ENCODE measurements at regions not wholly inside any gene's neighbourhood (a gene's known extent, or its start where the extent isn't known, plus 50 kb on each side); places are given as distances from the start of the nearest gene placed in this dataset.

DNA sequence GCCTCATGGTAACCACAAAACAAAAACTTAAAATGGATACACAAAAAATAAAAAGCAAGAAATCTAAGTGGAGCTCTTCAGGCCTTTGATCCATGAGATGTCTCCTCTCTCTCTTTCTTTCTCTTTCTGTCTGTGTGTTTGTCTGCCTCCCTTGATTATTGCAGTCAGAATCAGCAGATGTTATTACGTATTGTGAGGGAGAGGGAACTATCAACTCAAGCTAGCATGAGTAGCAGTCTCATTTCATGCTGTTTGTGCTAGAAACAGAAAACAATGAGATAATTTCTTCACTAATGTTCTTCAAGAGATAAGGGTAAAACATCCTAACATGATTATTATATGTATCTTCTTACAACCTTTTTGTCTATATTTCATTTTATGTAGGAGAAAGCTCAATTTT lies 103.7 kb upstream of the PDC start:
- ATAC-seq: no peak
- no peak for DNase-seq (ENCODE audit: missing footprints)
- intact Hi-C loops (cut with DNase I): no loop called here

DNA sequence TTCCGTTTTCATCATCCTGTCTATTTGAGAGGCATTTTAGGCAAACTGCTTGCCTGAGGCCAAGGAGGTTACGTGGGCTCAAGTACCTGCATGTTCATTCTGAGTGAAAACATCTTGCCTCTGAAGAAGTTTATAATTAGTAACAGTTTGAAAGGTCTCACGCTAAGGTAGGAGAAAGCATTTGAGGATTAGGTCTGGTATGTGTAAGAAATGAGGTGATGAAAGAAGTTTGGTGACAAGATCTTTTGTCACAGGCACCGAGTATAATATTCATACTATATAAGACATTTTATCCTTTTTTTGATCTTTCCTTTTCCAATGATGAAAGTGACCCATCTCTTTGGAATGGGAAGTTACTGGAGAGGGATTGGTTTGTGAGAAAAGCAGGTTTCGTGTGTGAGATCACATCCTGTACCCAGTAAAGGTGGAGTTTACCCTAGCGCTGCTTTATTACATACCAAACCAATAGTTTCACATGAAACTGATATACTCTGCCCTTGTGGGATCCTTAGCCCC lies 98.7 kb upstream of the PDC start:
- ATAC-seq (no peak), DNase-seq (ENCODE audit: missing footprints) (no peak)
- intact Hi-C loops (cut with DNase I): no loop called here

DNA sequence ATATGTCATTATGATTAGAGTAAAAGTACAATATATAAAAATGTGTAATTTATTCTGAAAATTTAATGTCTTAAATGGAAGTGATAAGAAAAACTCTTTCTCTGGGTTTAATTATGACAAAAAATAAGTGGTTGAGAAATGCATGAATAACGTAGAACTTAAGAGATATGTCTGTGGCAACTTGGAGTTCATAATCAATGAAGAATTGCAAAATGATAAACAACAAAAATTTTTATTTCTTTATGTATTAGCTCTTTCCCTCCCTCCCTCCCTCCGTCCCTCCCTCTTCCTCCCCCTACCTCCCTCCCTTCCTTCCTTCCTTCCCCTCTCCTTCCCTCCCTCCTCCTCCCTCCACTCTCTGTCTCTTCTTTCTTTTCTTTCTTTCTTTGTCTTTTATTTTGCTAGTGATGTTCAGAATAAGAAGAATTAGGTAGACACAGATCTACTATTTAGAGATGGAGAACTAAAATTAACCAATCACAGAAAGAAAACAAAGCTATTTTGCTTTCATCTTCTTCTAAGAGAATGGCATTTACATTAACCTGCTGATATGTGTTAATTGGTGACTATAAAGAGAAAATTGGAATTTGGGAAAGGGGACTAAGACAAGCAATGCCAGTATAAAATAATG lies 96.3 kb upstream of the PDC start:
- DNase-seq (ENCODE audit: missing footprints) (no peak), ATAC-seq (no peak)
- intact Hi-C loops (cut with DNase I): no loop called here

DNA sequence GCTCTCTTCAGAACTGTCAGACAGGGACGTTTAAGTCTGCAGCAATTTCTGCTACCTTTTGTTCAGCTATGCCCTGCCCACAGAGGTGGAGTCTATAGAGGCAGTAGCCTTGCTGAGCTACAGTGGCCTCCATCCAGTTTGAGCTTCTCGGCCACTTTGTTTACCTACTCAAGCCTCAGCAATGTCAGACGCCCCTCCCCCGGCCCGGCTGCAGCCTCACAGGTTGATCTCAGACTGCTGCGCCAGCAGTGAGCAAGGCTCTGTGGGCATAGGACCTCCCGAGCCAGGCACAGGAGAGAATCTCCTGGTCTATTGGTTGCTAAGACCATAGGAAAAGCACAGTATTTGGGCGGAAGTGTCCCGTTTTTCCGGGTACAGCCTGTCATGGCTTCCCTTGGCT lies 89.9 kb upstream of the PDC start:
- ATAC-seq: no peak
- intact Hi-C loops (cut with DNase I): no loop called here

DNA sequence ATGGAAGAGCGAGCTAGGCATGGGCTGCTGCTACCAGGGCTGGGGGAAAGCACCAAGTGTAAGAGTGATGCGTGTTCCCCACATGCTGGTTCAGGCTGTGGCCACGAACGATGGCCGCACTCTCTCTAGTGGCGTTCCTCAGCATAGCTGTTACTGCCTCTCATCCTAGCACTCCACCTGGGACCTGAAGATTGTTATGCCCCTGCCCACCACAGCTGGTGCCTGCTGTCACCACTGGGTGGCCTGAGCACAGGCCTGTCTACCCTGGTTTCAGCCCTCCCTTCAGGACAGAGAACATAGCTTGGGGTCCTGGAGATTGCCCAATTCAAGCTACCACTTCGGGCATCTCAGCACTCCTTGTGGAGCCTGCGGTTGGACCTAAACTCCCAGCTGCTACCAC lies 80.1 kb upstream of the PDC start:
- ATAC-seq: peak; percentile 9
- intact Hi-C loops (cut with DNase I): no loop called here

More for the DNA sequence above, 89.9 kb upstream of the PDC start:
- DNase-seq (ENCODE audit: missing footprints): no peak

DNA sequence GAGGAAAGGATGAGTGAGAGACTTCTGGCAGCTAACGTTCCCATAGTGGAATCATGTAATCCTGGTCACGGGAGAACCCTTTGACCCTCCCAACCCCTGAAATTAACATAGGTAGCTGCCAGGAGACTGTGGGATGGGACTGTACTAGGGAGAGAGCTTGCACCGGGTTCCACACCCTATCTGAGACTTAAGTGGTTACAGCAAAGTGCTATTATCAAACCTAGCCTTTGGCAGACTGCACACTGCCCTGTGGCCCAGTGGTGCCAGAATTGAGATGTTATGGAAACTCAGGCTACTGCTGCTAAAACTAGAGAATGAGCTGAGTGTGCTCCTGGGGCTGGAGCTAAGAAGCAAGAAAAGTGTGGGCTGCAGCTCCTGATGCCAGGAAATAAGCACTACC lies 79.6 kb upstream of the PDC start:
- ATAC-seq (peak; percentile 96), DNase-seq (ENCODE audit: missing footprints) (no peak)
- intact Hi-C loops (cut with DNase I): no loop called here

More for the DNA sequence above, 80.1 kb upstream of the PDC start:
- DNase-seq (ENCODE audit: missing footprints): no peak

DNA sequence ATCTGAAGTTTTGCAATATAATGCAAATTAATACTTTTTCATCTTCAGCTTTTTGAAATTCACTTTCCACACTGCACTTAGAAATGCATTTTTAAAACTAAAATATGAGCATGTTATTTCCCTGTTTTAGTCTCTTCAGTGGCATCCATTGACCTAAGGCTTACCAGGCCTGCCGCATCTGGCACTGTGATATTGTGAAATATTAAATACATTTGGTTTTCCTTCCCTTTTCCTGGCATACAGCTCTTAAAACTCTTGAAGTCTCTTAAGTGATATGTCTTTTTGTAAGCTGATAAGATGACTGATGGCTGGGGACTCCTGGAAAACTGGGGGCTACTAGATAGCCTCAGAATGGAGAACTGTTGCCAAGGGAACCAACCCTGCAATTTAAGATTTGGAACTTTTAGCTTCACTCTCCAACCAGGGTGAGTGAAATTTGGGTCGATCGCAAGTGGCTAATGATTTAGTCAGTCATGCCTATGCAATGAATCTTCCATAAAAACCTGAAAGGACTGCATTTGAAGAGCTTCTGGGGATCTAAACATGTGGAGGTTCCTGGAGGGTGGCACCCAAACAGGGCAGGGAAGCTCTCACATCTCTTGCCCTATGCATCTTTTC lies 75.5 kb upstream of the PDC start:
- ATAC-seq (no peak), DNase-seq (ENCODE audit: missing footprints) (no peak)
- intact Hi-C loops (cut with DNase I): no loop called here

DNA sequence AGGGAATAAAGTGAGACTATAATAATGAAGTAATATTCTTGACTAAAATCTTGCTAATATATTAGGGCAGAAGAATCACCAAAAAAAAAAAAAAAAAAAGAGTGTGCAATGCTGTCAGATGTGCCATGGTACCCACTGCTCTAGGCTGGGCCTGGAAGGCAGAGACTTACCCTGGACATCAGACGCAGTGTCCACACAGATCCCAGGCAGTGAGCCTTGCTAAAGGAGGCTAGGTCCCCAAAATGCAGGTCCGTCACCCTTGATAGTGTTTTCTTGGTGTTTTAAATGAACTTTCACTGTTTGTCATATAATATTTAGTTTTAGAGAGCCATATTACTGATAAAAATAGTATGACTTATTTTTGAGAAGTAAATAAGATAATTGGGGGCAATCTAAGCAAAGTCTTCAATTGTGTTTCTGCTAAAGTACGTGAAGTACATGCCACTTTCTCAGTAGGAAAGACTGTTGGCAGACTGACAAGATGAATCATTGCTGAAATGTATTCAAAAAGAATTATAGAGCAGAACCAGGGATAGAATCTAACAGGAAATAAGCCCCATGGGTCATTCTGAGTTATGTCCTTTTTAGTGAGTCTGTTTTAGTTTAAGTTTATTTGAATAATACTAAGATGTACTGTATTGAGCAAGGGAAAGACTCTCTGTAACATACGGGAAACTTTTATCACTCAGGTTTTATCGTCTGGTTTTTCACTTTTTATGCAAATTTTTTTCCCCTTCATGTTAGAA lies 74.6 kb upstream of the PDC start:
- intact Hi-C loops (cut with DNase I): no loop called here
- DNase-seq (ENCODE audit: missing footprints): no peak
- no peak for ATAC-seq

DNA sequence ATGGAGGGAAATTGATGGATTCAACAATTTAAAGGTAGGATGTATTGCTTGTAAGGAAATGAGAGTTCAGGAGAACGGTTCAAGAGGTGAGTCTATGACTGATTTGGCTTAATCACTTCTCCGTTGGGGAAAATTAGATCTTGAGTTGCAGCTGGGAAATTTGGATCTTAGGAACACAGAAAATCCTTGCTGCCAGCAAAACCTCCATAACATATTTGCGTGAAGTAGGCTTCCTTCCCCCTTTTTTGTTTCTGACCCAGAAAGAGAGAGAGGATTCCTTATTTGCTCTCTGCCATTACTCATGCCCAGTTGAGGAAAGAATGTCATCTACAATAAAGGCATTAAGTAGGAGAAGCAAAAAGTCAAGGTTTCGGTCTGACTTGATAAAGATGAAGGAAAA lies 73.5 kb upstream of the PDC start:
- intact Hi-C loops (cut with DNase I): no loop called here
- no peak for ATAC-seq
- DNase-seq (ENCODE audit: missing footprints): no peak

DNA sequence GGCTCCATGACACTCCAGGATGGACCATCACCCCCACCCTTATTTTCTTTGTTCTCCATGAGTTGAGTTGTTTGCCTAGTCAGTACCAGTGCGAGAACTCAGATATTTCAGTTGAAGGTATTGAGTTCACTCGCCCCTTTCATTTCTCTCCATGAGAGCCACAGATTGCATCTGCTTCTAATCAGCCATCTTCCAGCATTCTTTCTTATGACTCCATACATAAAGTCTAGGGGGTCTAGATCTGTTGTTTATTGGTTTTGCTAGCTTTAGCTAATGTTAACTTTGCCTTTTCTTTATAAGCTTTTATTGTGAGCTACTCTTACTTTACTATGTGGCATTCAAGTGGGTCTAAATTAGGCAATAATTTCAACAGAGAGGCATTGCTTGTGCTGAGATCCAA lies 71.6 kb upstream of the PDC start:
- no peak for ATAC-seq
- intact Hi-C loops (cut with DNase I): no loop called here
- no peak for DNase-seq (ENCODE audit: missing footprints)

DNA sequence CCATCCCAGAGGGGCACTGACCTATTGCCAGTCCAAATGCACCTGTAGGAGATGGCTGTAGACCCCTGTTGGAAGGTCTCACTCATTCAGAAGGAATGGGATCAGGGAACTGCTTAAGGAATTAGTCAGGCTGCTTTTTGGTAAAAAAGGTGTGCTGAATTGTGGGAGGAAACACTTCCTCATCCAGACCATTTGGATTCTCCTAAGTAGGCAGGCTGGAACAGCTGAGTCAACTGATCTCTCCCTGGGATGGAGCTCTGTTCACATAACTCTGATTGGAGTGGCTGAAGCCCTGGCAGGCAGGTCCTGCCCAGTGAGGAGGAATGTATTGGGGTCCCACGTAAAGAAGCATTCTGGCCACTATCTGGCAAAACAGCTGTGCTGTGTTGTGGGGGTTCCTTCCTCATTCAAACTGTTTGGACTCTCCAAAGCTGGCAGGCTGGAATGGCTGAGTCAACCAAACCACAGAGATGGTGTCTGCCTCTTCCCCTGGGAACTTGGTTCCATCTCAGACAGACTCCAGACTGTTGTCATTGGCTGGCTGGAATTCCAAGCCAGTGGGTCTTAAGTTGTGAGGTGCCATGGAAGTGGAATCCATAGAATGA lies 70.7 kb upstream of the PDC start:
- intact Hi-C loops (cut with DNase I): no loop called here
- ATAC-seq: no peak

DNA sequence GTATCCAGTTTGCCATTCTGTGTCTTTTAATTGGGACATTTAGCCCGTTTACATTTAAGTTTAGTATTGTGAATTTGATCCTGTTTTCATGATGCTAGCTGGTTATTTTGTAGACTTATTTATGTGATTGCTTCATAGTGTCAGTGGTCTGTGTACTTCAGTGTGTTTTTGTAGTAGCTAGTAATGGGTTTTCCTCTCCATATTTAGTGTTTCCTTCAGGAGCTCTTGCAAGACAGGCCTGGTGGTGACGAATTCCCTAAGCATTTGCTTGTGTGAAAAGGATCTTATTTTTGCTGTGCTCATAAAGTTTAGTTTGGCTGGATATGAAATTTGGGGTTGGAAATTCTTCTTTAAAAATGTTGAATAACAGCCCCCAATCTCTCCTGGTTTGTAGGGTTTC lies 69.2 kb upstream of the PDC start:
- intact Hi-C loops (cut with DNase I): no loop called here
- DNase-seq (ENCODE audit: missing footprints) (no peak), ATAC-seq (no peak)

More for the DNA sequence above, 70.7 kb upstream of the PDC start:
- DNase-seq (ENCODE audit: missing footprints): no peak

DNA sequence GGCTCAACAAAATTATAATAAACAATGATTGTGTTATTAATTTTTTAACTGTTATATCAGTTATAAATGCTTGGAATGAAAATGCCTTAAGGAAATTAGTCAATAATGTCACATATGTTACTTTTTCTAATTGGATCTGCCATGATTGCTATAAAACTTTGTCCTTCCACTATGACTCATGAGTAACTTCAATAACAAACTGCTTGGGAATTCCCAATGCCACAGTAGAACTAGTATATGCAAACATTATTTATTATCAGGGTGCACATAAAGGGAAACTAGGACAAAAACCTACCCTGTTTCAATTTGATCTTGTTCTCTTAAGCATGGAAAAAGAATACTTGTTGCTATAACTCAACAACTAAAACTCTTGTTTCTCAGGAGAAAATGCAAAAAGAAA lies 59.1 kb upstream of the PDC start:
- DNase-seq (ENCODE audit: missing footprints) (no peak), ATAC-seq (no peak)
- intact Hi-C loops (cut with DNase I): no loop called here

DNA sequence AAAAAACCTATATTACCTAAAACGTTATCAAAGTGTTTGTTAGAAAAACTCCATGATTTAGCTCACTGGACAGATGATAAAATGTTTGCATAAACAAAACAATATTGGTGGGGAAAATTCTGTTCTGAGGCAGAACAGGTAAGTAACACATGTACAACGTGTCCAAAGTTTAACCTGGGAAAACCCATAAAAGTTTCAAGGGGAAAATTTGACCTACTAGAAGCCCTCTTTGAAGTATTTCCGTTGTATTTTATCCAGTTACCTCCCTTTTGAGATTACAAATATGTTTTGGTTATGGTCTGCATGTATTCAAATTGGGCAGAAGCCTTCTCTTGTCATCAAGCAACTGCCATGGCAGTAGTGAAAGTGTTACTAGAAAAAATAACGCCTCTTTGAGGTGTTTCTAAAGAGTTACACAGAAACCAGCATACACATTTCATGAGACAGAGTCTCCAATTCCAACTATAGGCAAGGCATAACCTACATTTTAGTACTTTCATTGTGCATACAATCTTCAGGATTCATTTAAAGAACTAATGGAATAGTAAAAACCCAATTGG lies 58.0 kb upstream of the PDC start:
- intact Hi-C loops (cut with DNase I): no loop called here
- DNase-seq (ENCODE audit: missing footprints) (no peak), ATAC-seq (no peak)

DNA sequence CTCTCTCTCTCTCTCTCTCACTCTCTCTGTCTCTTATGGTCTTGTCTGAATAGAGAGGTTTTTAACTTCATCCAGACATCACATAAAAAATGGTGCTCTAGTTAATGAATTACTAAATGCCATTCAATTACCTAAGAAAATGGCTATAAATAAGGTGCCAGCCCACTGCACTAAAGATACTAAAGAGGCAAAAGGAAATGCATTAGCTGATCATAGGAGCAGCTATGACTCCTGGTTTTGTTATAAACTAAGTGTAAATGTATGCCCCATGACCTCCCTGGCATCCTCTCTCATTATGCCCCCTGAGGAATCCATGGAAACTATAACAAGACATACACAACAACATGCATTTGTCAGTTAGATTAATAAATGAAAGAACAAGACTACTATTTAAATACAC lies 57.5 kb upstream of the PDC start:
- intact Hi-C loops (cut with DNase I): no loop called here
- ATAC-seq (no peak), DNase-seq (ENCODE audit: missing footprints) (no peak)

DNA sequence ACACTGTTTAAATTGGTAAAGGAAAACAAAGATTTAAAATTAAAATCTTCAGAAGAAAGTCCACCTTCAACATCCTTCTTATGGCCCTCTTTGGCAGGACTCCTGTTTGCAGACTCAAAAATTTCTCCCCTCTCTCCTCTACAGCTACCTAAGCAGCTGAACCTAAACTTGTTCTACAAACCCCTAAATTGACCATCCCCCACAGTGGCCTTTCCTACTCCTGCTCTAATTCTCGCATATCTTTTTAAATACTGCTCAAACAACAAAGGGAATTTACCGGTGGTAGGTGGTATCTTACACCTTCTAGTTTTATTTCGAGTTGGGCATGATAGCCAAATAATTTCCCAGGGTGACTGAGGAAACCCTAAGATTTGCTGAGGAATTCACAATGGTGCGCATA lies 53.5 kb upstream of the PDC start:
- DNase-seq (ENCODE audit: missing footprints) (no peak), ATAC-seq (no peak)
- intact Hi-C loops (cut with DNase I): no loop called here

DNA sequence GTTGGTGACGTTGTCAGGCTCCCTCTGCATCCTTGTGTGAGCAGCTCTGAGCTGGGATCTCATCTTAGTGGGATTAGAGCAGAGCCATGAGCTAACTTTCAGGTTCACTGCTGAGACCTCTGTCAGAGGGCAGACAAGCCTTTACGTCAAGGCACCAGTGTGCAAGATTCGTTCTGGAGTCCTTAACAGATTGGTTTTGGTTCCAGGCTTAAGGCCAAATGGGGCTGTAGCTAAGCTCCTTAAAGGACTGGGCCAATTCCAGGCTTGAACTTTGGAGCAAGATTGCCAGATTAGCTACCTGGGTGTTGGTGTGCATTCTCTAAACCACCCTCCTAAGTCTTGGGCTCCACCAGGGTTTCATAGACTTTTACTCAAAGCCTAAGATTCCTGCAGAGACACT lies 52.6 kb upstream of the PDC start:
- no peak for ATAC-seq
- intact Hi-C loops (cut with DNase I): no loop called here
- DNase-seq (ENCODE audit: missing footprints): no peak

DNA sequence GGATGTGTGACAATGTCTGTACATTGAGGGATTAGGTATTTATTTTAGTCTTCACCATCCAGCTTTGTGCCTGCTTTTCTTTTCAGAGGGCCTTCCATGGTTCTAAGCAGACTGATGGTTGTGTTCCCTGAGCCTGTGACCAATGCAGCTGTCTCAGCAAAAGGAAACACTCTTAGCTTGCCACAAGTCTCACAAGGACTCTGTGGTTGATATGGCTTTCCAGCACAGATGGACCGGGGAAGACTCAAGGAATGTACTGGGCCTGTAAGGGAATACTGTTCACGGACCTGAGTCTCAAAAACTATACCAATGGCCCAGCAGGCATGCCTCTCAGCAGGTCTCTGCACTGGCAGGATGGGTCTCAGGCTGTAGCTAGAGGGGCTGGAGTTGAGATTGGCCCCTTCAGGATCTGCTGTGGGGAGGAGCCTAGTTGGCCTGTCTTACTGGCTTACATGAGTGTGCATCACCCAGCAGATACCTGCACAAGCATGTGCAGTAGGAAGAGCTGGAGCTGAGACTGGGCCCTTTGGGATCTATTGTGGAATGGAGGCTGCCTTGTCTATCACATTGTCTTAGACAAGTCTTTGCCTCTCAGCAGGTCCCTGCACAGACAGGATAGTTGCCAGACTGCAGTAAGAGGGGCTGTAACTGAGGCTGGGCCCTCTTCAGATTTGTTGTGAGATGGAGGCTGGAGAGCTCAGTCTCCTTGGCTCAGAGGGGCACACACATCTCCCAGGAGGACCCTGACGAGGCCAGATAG lies 52.0 kb upstream of the PDC start:
- ATAC-seq: no peak
- intact Hi-C loops (cut with DNase I): no loop called here

More for the DNA sequence above, 52.0 kb upstream of the PDC start:
- DNase-seq (ENCODE audit: missing footprints): no peak
